SU-DHL-6 (cell line): ENCODE measurements at regions not wholly inside any gene's neighbourhood (a gene's known extent, or its start where the extent isn't known, plus 50 kb on each side); places are given as distances from the start of the nearest gene placed in this dataset.

Source experiments
- H2AFZ ChIP-seq: fragments of 200-600 bp; sonication (generic); 2 replicates; pipeline ENCODE4 v1.6.1; 2014; ENCODE audit warnings: low read depth, mild to moderate bottlenecking, moderate library complexity, mixed read lengths, antibody characterized with exemption, low read length; ENCODE audit not compliant: severe bottlenecking
- H3F3A ChIP-seq: fragments of 200-600 bp; shearing (Covaris generic); 2 replicates; pipeline ENCODE4 v1.6.0; 2016; ENCODE audit warnings: antibody characterized with exemption, mild to moderate bottlenecking; ENCODE audit not compliant: insufficient read depth
- H3K27ac ChIP-seq: fragments of 200-600 bp; sonication (generic); 2 replicates; pipeline ENCODE4 v1.5.1; 2016; ENCODE audit warnings: low read depth, mild to moderate bottlenecking, low read length, moderate library complexity, mixed read lengths
- H3K27me3 ChIP-seq: fragments of 200-600 bp; sonication (generic), shearing (Covaris generic); 2 replicates; pipeline ENCODE4 v1.6.0; 2014; ENCODE audit warnings: mild to moderate bottlenecking, low read length
- H3K36me3 ChIP-seq: fragments of 200-600 bp; sonication (generic); 2 replicates; pipeline ENCODE4 v1.6.1; 2014; ENCODE audit warnings: mild to moderate bottlenecking, low read length, mixed read lengths
- H3K4me2 ChIP-seq: fragments of 300-600, 200-600 bp; shearing (Covaris generic), sonication (generic); 2 replicates; pipeline ENCODE4 v1.6.0; 2014; ENCODE audit warnings: low read length, low read depth, mild to moderate bottlenecking; ENCODE audit not compliant: poor library complexity, severe bottlenecking
- H3K4me3 ChIP-seq: fragments of 200-600 bp; sonication (generic); 2 replicates; pipeline ENCODE4 v1.5.1; 2014; ENCODE audit warnings: antibody characterized with exemption, low read length, mild to moderate bottlenecking, mixed read lengths; ENCODE audit not compliant: insufficient read depth, poor library complexity, severe bottlenecking
- H3K79me2 ChIP-seq: fragments of 200-600 bp; sonication (generic); 2 replicates; pipeline ENCODE4 v1.6.1; 2014; ENCODE audit warnings: mild to moderate bottlenecking, low read length, moderate library complexity; ENCODE audit not compliant: insufficient read depth
- H3K9ac ChIP-seq: fragments of 200-600 bp; sonication (generic); 2 replicates; pipeline ENCODE4 v1.7.0; 2014; ENCODE audit warnings: mild to moderate bottlenecking, low read length
- H3K9me2 ChIP-seq: fragments of 200-600 bp; sonication (generic); replicated peaks from 2 replicates; pipeline ENCODE4 v1.6.1; 2014; ENCODE audit warnings: low read length; ENCODE audit not compliant: insufficient read depth
- H3K9me3 ChIP-seq: fragments of 200-600 bp; sonication (generic); 2 replicates; pipeline ENCODE4 v1.6.1; 2014; ENCODE audit warnings: low read length, mixed read lengths; ENCODE audit not compliant: insufficient read depth
- H4K20me1 ChIP-seq: fragments of 200-600 bp; sonication (generic); 2 replicates; pipeline ENCODE4 v1.6.1; 2014; ENCODE audit warnings: low read depth, mild to moderate bottlenecking, antibody characterized with exemption, low read length, moderate library complexity, mixed read lengths
- EZH2phosphoT487 ChIP-seq: fragments of 200-600 bp; sonication (generic), shearing (Covaris generic); conservative IDR thresholded peaks from 2 replicates; pipeline ENCODE4 v1.6.1; 2018; ENCODE audit warnings: mild to moderate bottlenecking, antibody characterized with exemption, low read length, moderate library complexity, mixed read lengths
- TF ChIP-seq, protein P1 (sequence below): fragments of 200-600 bp; sonication (generic); IDR thresholded peaks from one replicate; pipeline ENCODE4 v1.5.1; 2017; ENCODE audit warnings: antibody characterized with exemption, mild to moderate bottlenecking, low read length, moderate library complexity; ENCODE audit not compliant: insufficient read depth, poor library complexity, severe bottlenecking

DNA sequence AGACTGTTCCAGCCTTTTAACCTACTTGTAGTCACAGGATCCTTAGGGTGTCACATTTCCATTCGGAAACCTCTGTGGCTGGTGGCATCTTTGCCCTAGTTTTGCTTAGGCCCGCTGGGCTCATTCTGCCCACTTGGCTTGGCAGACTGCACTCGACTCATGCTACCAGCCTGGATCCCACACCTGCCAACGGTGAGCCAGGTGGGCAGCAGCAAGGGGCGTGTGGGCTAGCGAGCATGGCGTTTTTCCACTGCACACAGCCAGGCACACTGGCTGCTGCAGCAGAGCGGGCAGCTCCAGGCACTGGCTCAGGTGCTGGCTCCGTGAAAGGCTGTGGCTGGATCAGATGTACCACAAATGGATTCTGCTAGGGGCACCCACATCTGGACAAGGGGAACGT, 838.2 kb downstream of the SLITRK6 start:
- Histone ChIP-seq H3K4me2 (no peak overlapping the region), H3K27me3 (no peaks in the 10 kb centered on the region), H3K79me2 (no peaks in the 10 kb centered on the region), H3K9ac (no peak overlapping the region), H3K4me3 (no peak overlapping the region), H3K9me2 (no peaks in the 10 kb centered on the region), H2AFZ (no peak overlapping the region), H4K20me1 (no peaks in the 10 kb centered on the region), H3K9me3 (no peaks in the 10 kb centered on the region), H3F3A (no peaks in the 10 kb centered on the region), H3K27ac (no peak overlapping the region), H3K36me3 (no peaks in the 10 kb centered on the region)
- TF ChIP-seq, protein P1, sequence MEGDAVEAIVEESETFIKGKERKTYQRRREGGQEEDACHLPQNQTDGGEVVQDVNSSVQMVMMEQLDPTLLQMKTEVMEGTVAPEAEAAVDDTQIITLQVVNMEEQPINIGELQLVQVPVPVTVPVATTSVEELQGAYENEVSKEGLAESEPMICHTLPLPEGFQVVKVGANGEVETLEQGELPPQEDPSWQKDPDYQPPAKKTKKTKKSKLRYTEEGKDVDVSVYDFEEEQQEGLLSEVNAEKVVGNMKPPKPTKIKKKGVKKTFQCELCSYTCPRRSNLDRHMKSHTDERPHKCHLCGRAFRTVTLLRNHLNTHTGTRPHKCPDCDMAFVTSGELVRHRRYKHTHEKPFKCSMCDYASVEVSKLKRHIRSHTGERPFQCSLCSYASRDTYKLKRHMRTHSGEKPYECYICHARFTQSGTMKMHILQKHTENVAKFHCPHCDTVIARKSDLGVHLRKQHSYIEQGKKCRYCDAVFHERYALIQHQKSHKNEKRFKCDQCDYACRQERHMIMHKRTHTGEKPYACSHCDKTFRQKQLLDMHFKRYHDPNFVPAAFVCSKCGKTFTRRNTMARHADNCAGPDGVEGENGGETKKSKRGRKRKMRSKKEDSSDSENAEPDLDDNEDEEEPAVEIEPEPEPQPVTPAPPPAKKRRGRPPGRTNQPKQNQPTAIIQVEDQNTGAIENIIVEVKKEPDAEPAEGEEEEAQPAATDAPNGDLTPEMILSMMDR: no peak
- no peak for TF ChIP-seq EZH2phosphoT487

DNA sequence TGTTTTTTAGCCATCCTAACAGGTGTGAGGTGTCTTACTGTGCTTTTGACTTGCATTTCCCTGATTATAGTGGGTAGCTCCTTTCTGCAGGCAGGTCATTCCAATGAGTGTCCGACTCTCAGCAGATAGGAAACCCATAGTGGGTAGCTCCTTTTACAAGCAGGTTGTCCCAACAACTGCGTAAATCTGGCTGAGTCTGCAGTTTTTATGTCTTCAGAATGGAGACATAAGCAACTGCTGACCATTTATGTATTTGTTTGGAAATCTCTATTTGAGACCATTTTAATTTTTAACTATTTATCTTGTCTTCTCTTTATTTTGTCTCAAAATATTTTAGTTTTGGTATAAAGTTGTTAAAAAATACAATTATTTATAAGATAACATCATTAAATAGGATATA, 839.4 kb downstream of the SLITRK6 start:
- Histone ChIP-seq H3K9ac (no peak overlapping the region), H3F3A (no peaks in the 10 kb centered on the region), H3K27ac (no peak overlapping the region), H3K4me3 (no peak overlapping the region), H2AFZ (no peak overlapping the region), H3K9me2 (no peaks in the 10 kb centered on the region), H3K27me3 (no peaks in the 10 kb centered on the region), H3K36me3 (no peaks in the 10 kb centered on the region), H3K4me2 (no peak overlapping the region), H3K79me2 (no peaks in the 10 kb centered on the region), H4K20me1 (no peaks in the 10 kb centered on the region), H3K9me3 (no peaks in the 10 kb centered on the region)
- TF ChIP-seq, protein P1: no peak
- TF ChIP-seq EZH2phosphoT487: no peak

DNA sequence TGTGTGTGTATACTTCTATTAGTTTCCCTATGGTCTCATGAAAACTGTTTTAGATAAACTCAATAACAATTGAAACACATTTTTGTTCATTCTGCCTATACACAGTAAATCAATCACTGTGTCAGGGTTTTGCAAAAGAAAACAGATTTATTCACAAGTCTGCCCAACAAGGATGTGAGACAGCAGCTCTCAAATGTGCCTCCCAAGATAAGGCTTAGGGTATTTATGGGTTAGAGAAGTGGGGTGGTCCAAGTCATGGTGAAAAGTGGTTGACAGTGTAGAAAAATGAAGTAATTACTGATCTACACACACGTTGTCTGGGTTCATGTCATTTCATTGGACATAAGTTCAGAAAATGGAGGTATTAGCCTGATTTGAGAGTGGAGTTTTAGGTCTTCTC, 844.6 kb downstream of the SLITRK6 start:
- Histone ChIP-seq H3K4me2 (no peak overlapping the region), H2AFZ (no peak overlapping the region), H3K9ac (no peak overlapping the region), H3K4me3 (no peak overlapping the region), H3K9me2 (no peaks in the 10 kb centered on the region), H4K20me1 (no peaks in the 10 kb centered on the region), H3K27ac (no peak overlapping the region), H3K79me2 (no peaks in the 10 kb centered on the region), H3F3A (no peaks in the 10 kb centered on the region), H3K27me3 (no peaks in the 10 kb centered on the region), H3K9me3 (no peaks in the 10 kb centered on the region), H3K36me3 (no peaks in the 10 kb centered on the region)
- TF ChIP-seq, protein P1: no peak
- TF ChIP-seq EZH2phosphoT487: no peak
